ENCODE measurements at regions not wholly inside any gene's neighbourhood (a gene's known extent, or its start where the extent isn't known, plus 50 kb on each side); places are given as distances from the start of the nearest gene placed in this dataset.

DNA sequence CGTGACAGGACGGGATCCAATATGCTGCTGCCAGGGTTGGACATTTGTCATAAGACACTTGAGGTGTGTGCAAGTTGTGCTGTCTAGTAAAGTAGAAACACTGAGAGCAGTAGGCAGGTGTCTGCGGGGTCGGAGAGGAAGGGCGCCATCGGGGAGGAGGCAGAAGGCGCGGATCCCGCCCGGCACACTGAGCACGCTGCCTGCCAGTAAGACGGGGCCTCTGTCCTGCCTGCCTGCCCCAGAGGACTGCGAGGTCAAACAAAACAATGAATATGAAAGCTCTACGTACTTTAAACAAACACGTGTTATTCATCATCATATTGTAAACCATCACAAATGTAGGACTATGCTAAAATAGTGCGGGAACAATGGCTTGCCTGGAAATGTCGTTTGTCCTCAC lies 349.3 kb upstream of the SALL3 start:
- POLR2A ChIA-PET = no interaction called here
- DNase-seq (ENCODE audit: extremely low spot score) = no peak
- TF ChIP-seq SUZ12 (IDR thresholded peaks at IDR 0.05) = no peak
- CTCF ChIA-PET = no interaction called here

DNA sequence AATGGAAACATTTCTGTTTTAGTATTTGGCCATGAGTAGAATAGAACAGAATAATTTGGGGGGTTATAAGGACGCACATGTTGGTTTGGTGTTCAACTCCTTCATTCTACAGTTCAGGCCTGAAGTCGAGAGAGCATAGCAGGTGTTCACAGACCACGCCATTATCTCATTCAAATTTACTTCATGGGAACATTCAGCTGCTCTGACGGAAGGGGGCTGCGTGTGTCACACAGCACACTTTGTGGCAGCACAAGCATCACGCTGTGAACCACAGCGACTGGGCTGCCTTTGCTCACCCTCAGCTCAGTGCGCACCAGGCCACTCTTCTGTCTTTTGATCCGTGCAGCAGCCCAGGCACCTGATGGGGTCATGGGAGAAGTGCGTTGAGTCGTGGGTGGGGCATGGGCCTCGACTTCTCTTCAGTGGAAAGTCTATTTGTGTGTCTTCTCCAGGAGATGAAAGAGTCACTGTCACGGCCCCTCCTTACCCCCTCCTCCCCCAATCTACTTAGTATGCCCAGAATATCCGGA lies 348.6 kb upstream of the SALL3 start:
- POLR2A ChIA-PET = no interaction called here
- CTCF ChIA-PET = no interaction called here
- no peak for TF ChIP-seq BHLHE40 (IDR thresholded peaks at IDR 0.05; ENCODE audit: borderline replicate concordance)
- no peak for TF ChIP-seq TARDBP (IDR thresholded peaks at IDR 0.05)
- TF ChIP-seq LEF1 (IDR thresholded peaks at IDR 0.05; ENCODE audit: borderline replicate concordance) = no peak
- no peak for TF ChIP-seq ZNF384 (IDR thresholded peaks at IDR 0.05)
- TF ChIP-seq FOXA1 (IDR thresholded peaks at IDR 0.05) = no peak
- no peak for TF ChIP-seq HDGF (IDR thresholded peaks at IDR 0.05; ENCODE audit: borderline replicate concordance)
- no peak for TF ChIP-seq NFRKB (IDR thresholded peaks at IDR 0.05)
- no peak for TF ChIP-seq ARNT (IDR thresholded peaks at IDR 0.05)
- TF ChIP-seq SP1 (IDR thresholded peaks at IDR 0.05) = no peak
- TF ChIP-seq L3MBTL2 (conservative IDR thresholded peaks at IDR 0.05) = no peak
- TF ChIP-seq SUZ12 (IDR thresholded peaks at IDR 0.05) = no peak
- TF ChIP-seq ELF4 (IDR thresholded peaks at IDR 0.05) = no peak
- no peak for TF ChIP-seq CTBP1 (IDR thresholded peaks at IDR 0.05; ENCODE audit: borderline replicate concordance)
- TF ChIP-seq, protein P1, sequence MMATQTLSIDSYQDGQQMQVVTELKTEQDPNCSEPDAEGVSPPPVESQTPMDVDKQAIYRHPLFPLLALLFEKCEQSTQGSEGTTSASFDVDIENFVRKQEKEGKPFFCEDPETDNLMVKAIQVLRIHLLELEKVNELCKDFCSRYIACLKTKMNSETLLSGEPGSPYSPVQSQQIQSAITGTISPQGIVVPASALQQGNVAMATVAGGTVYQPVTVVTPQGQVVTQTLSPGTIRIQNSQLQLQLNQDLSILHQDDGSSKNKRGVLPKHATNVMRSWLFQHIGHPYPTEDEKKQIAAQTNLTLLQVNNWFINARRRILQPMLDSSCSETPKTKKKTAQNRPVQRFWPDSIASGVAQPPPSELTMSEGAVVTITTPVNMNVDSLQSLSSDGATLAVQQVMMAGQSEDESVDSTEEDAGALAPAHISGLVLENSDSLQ (IDR thresholded peaks at IDR 0.05) = no peak
- TF ChIP-seq FOXM1 (IDR thresholded peaks at IDR 0.05; ENCODE audit: borderline replicate concordance) = no peak
- no peak for TF ChIP-seq FOXK2 (IDR thresholded peaks at IDR 0.05)
- DNase-seq (ENCODE audit: extremely low spot score) = no peak

DNA sequence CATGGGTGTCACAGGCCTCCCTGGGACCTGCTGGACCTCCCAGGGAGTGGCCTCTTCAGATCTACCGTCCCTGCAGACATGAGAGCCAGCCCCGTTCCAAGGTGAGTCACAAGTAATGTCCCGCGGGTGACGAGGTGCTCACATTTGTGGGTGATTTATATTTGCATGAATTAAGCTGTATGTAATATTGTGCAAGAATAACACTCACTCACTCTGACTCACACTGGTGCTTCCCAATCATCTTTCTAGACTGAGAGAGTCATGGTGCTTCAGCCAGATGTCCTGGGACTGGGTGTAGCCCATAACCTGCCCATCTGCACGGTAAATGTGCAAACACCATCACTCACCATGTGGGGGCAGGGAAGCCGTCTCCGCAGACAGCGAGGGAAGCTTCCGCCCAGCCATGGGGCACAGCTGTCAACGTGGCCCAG lies 347.5 kb upstream of the SALL3 start:
- TF ChIP-seq CTBP1 (IDR thresholded peaks at IDR 0.05; ENCODE audit: borderline replicate concordance) (no peak), HDGF (IDR thresholded peaks at IDR 0.05; ENCODE audit: borderline replicate concordance) (no peak), SP1 (IDR thresholded peaks at IDR 0.05) (no peak), ELF4 (IDR thresholded peaks at IDR 0.05) (no peak), FOXM1 (IDR thresholded peaks at IDR 0.05; ENCODE audit: borderline replicate concordance) (no peak), FOXK2 (IDR thresholded peaks at IDR 0.05) (no peak), ARNT (IDR thresholded peaks at IDR 0.05) (no peak), FOXA1 (IDR thresholded peaks at IDR 0.05) (no peak), NFRKB (IDR thresholded peaks at IDR 0.05) (no peak), ZNF384 (IDR thresholded peaks at IDR 0.05) (no peak), TARDBP (IDR thresholded peaks at IDR 0.05) (no peak), BHLHE40 (IDR thresholded peaks at IDR 0.05; ENCODE audit: borderline replicate concordance) (no peak), SUZ12 (IDR thresholded peaks at IDR 0.05) (no peak), L3MBTL2 (conservative IDR thresholded peaks at IDR 0.05) (no peak), LEF1 (IDR thresholded peaks at IDR 0.05; ENCODE audit: borderline replicate concordance) (no peak)
- TF ChIP-seq, protein P1 (IDR thresholded peaks at IDR 0.05) = no peak
- POLR2A ChIA-PET = no interaction called here
- CTCF ChIA-PET = interaction anchor here (0.6 kb wide), 1 partner anchor 326 kb away, joined by 3 read pairs; no protein-coding TSS in a partner anchor
- no peak for DNase-seq (ENCODE audit: extremely low spot score)

DNA sequence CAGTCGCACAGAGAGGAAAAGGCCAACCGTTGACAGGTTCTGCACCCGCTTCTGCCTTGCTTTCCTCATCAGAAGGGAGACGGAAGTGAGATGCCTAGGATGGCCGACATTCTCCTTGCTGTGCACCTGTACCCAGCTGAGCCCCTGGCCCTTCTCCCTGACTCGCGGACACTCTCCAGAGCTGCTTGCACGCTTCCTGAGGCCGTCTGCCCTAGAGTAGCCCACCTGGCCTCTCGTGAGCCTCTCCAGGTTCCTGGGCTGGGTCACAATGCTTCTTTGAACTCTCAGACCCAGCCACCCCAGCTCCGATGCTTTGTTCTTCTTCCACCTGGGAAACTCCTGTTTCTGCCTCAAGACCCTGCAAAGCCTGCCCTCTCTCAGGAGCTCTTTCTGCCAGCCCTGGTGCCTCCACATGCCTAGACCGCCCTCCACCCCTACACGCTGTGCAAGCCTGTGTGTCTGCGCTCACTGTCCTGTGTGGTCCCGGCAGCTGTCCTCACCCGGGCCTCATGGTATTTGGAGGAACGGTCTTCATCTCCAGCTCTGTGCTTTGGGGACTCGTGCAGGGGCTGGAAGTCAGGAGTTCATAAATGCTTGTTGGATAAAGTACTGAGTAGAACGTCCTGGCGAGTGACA lies 345.4 kb upstream of the SALL3 start:
- no peak for TF ChIP-seq CTBP1 (IDR thresholded peaks at IDR 0.05; ENCODE audit: borderline replicate concordance)
- TF ChIP-seq ELF4 (IDR thresholded peaks at IDR 0.05) = no peak
- no peak for TF ChIP-seq FOXK2 (IDR thresholded peaks at IDR 0.05)
- TF ChIP-seq TARDBP (IDR thresholded peaks at IDR 0.05) = no peak
- no peak for TF ChIP-seq ARNT (IDR thresholded peaks at IDR 0.05)
- POLR2A ChIA-PET = no interaction called here
- CTCF ChIA-PET = no interaction called here
- DNase-seq (ENCODE audit: extremely low spot score) = no peak

DNA sequence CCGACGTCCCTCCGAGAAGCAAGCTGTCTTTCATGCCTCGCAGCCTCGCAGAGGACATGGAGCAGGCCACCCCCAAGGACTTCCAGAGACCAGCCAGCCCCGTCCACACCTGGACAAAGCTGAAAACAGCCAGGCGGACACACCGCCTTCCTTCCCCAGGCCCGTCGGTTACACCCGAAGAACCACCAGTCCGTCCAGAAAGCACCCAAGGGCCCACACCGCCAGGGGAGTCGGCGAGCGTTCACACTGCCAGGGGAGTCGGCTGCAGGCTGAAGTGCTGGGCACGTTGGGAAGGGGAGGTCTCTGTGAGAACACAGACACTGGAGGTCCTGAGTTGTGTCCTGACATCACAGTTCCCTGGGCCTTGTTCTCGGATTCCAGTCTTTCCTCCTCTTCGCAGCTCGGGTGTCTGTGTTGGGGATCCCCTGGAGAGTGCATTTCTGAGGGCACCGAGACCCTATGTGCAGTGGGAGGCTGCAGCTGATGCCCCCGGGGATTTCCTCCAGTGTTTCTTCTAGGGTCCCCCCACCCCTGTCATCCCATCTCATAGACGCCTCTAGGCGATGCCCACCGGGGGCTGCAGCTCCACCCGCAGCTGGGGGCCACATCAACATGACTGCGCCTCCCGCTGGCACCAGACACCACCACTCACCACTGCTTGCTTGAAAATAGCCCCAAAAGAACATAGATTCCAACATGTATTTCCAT lies 344.4 kb upstream of the SALL3 start:
- ChIA-PET POLR2A (no interaction called here), CTCF (no interaction called here)
- no peak for DNase-seq (ENCODE audit: extremely low spot score)
- TF ChIP-seq FOXK2 (IDR thresholded peaks at IDR 0.05) = no peak
- TF ChIP-seq SP1 (IDR thresholded peaks at IDR 0.05) = no peak
- TF ChIP-seq NFRKB (IDR thresholded peaks at IDR 0.05) = no peak
- TF ChIP-seq ELF4 (IDR thresholded peaks at IDR 0.05) = no peak
- TF ChIP-seq FOXM1 (IDR thresholded peaks at IDR 0.05; ENCODE audit: borderline replicate concordance) = no peak
- TF ChIP-seq BHLHE40 (IDR thresholded peaks at IDR 0.05; ENCODE audit: borderline replicate concordance) = no peak
- TF ChIP-seq ZNF384 (IDR thresholded peaks at IDR 0.05) = no peak
- TF ChIP-seq FOXA1 (IDR thresholded peaks at IDR 0.05) = no peak

DNA sequence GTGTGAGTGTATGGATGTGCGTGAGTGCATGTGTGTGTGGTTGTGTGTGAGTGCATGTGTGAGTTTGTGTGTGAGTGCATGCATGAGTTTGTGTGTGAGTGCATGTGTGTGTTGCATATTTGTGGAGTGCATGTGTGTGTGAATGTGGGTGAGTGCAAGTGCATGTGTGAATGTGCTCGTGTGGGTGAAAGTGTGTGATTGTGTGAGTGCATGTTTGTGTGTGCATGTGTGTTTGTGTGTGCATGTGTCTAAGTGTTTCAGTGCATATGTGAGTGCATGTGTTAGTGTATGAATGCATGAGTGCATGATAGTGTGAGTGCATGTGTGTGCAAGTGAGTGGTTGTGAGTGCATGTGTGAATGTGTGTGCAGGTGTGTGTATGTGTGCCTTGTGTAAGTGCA lies 343.4 kb upstream of the SALL3 start:
- DNase-seq (ENCODE audit: extremely low spot score) = no peak
- POLR2A ChIA-PET = no interaction called here
- TF ChIP-seq TARDBP (IDR thresholded peaks at IDR 0.05) (no peak), SUZ12 (IDR thresholded peaks at IDR 0.05) (no peak), ZNF384 (IDR thresholded peaks at IDR 0.05) (no peak), ARNT (IDR thresholded peaks at IDR 0.05) (no peak), NFRKB (IDR thresholded peaks at IDR 0.05) (no peak), CTBP1 (IDR thresholded peaks at IDR 0.05; ENCODE audit: borderline replicate concordance) (no peak), FOXA1 (IDR thresholded peaks at IDR 0.05) (no peak), BHLHE40 (IDR thresholded peaks at IDR 0.05; ENCODE audit: borderline replicate concordance) (no peak), SP1 (IDR thresholded peaks at IDR 0.05) (no peak), FOXK2 (IDR thresholded peaks at IDR 0.05) (no peak), HDGF (IDR thresholded peaks at IDR 0.05; ENCODE audit: borderline replicate concordance) (no peak), LEF1 (IDR thresholded peaks at IDR 0.05; ENCODE audit: borderline replicate concordance) (no peak), FOXM1 (IDR thresholded peaks at IDR 0.05; ENCODE audit: borderline replicate concordance) (no peak), L3MBTL2 (conservative IDR thresholded peaks at IDR 0.05) (no peak), ELF4 (IDR thresholded peaks at IDR 0.05) (no peak)
- TF ChIP-seq, protein P1 (IDR thresholded peaks at IDR 0.05) = no peak
- CTCF ChIA-PET = no interaction called here
